ENCODE measurements at regions not wholly inside any gene's neighbourhood (a gene's known extent, or its start where the extent isn't known, plus 50 kb on each side); places are given as distances from the start of the nearest gene placed in this dataset.

- H3K27me3 Mint-ChIP-seq, result peaks cover 5% of the 10 kb centered on the region
- no peak overlapping the region for H3K27ac Mint-ChIP-seq
- no peaks in the 10 kb centered on the region for H3K4me1 Mint-ChIP-seq
- DNase-seq (no peak), ATAC-seq (no peak)
- H3K4me3 Mint-ChIP-seq, result no peak overlapping the region
- no peaks in the 10 kb centered on the region for H3K36me3 Mint-ChIP-seq (ENCODE audit: low read depth)
- peaks cover 4% of the 10 kb centered on the region for H3K9me3 Mint-ChIP-seq
Observed at GRCh38 chr15:70190965-70191364, 93.2 kb upstream of the TLE3 start.

- Mint-ChIP-seq H3K36me3 (ENCODE audit: low read depth) (no peaks in the 10 kb centered on the region), H3K9me3 (peaks cover 4% of the 10 kb centered on the region), H3K27me3 (peaks cover 5% of the 10 kb centered on the region), H3K27ac (no peak overlapping the region), H3K4me3 (no peak overlapping the region), H3K4me1 (no peaks in the 10 kb centered on the region)
- ATAC-seq (no peak), DNase-seq (no peak)
Observed at GRCh38 chr15:70189826-70190695, 92.3 kb upstream of the TLE3 start.

GRCh38 chr15:70188286-70188685 is 90.6 kb upstream of the TLE3 start:
- H3K9me3 Mint-ChIP-seq, result peaks cover 4% of the 10 kb centered on the region
- peaks cover 2% of the 10 kb centered on the region for H3K27me3 Mint-ChIP-seq
- ATAC-seq, result no peak
- H3K4me3 Mint-ChIP-seq, result no peak overlapping the region
- H3K4me1 Mint-ChIP-seq, result no peaks in the 10 kb centered on the region
- no peaks in the 10 kb centered on the region for H3K36me3 Mint-ChIP-seq (ENCODE audit: low read depth)
- no peak overlapping the region for H3K27ac Mint-ChIP-seq
- no peak for DNase-seq

GRCh38 chr15:70187331-70187730 is 89.6 kb upstream of the TLE3 start:
- no peak overlapping the region for H3K4me3 Mint-ChIP-seq
- ATAC-seq, result no peak

GRCh38 chr15:70186152-70186551 is 88.4 kb upstream of the TLE3 start:
- no peaks in the 10 kb centered on the region for H3K4me1 Mint-ChIP-seq
- DNase-seq (no peak), ATAC-seq (no peak)
- no peaks in the 10 kb centered on the region for H3K9me3 Mint-ChIP-seq
- no peaks in the 10 kb centered on the region for H3K36me3 Mint-ChIP-seq (ENCODE audit: low read depth)
- H3K27me3 Mint-ChIP-seq, result peaks cover 4% of the 10 kb centered on the region
- no peak overlapping the region for H3K27ac Mint-ChIP-seq
- no peak overlapping the region for H3K4me3 Mint-ChIP-seq

More at GRCh38 chr15:70187331-70187730, 89.6 kb upstream of the TLE3 start:
- DNase-seq, result no peak
- Mint-ChIP-seq H3K36me3 (ENCODE audit: low read depth) (no peaks in the 10 kb centered on the region), H3K4me1 (no peaks in the 10 kb centered on the region), H3K27me3 (peaks cover 4% of the 10 kb centered on the region), H3K9me3 (peaks cover 4% of the 10 kb centered on the region), H3K27ac (no peak overlapping the region)

GRCh38 chr15:70185251-70185711 is 87.6 kb upstream of the TLE3 start:
- DNase-seq, result no peak
- Mint-ChIP-seq H3K27ac (no peak overlapping the region), H3K4me3 (no peak overlapping the region), H3K27me3 (peaks cover 5% of the 10 kb centered on the region), H3K4me1 (no peaks in the 10 kb centered on the region), H3K36me3 (ENCODE audit: low read depth) (no peaks in the 10 kb centered on the region), H3K9me3 (no peaks in the 10 kb centered on the region)
- no peak for ATAC-seq

GRCh38 chr15:70182858-70183695 is 85.4 kb upstream of the TLE3 start:
- no peak for ATAC-seq
- Mint-ChIP-seq H3K27me3 (peaks cover 11% of the 10 kb centered on the region), H3K9me3 (no peaks in the 10 kb centered on the region), H3K27ac (no peak overlapping the region), H3K4me3 (no peak overlapping the region), H3K36me3 (ENCODE audit: low read depth) (no peaks in the 10 kb centered on the region), H3K4me1 (no peaks in the 10 kb centered on the region)
- no peak for DNase-seq

GRCh38 chr15:70181626-70182255 is 84.0 kb upstream of the TLE3 start:
- no peak for ATAC-seq
- Mint-ChIP-seq H3K4me3 (no peak overlapping the region), H3K4me1 (no peaks in the 10 kb centered on the region), H3K27ac (no peak overlapping the region), H3K9me3 (no peaks in the 10 kb centered on the region), H3K36me3 (ENCODE audit: low read depth) (no peaks in the 10 kb centered on the region), H3K27me3 (peaks cover 11% of the 10 kb centered on the region)
- no peak for DNase-seq

GRCh38 chr15:70180186-70180875 is 82.6 kb upstream of the TLE3 start:
- Mint-ChIP-seq H3K27ac (no peak overlapping the region), H3K9me3 (no peaks in the 10 kb centered on the region), H3K4me3 (no peak overlapping the region), H3K36me3 (ENCODE audit: low read depth) (no peaks in the 10 kb centered on the region), H3K27me3 (peaks cover 11% of the 10 kb centered on the region), H3K4me1 (no peaks in the 10 kb centered on the region)
- ATAC-seq (no peak), DNase-seq (no peak)

GRCh38 chr15:70179309-70179892 is 81.7 kb upstream of the TLE3 start:
- Mint-ChIP-seq H3K4me1 (no peaks in the 10 kb centered on the region), H3K27ac (no peak overlapping the region), H3K36me3 (ENCODE audit: low read depth) (no peaks in the 10 kb centered on the region), H3K9me3 (no peaks in the 10 kb centered on the region), H3K4me3 (no peak overlapping the region), H3K27me3 (peaks cover 11% of the 10 kb centered on the region)
- DNase-seq (no peak), ATAC-seq (no peak)

- Mint-ChIP-seq H3K4me3 (no peak overlapping the region), H3K27ac (no peak overlapping the region), H3K4me1 (no peaks in the 10 kb centered on the region), H3K36me3 (ENCODE audit: low read depth) (no peaks in the 10 kb centered on the region), H3K27me3 (peaks cover 11% of the 10 kb centered on the region), H3K9me3 (no peaks in the 10 kb centered on the region)
- DNase-seq, result no peak
- no peak for ATAC-seq
Observed at GRCh38 chr15:70178335-70179084, 80.8 kb upstream of the TLE3 start.

GRCh38 chr15:70172566-70173225 is 75.0 kb upstream of the TLE3 start:
- Mint-ChIP-seq H3K4me1 (no peaks in the 10 kb centered on the region), H3K4me3 (no peak overlapping the region), H3K27ac (no peak overlapping the region), H3K27me3 (no peaks in the 10 kb centered on the region), H3K9me3 (no peaks in the 10 kb centered on the region), H3K36me3 (ENCODE audit: low read depth) (no peaks in the 10 kb centered on the region)
- no peak for ATAC-seq
- no peak for DNase-seq

GRCh38 chr15:70172124-70172523 is 74.4 kb upstream of the TLE3 start:
- no peaks in the 10 kb centered on the region for H3K4me1 Mint-ChIP-seq
- H3K4me3 Mint-ChIP-seq, result no peak overlapping the region
- no peaks in the 10 kb centered on the region for H3K36me3 Mint-ChIP-seq (ENCODE audit: low read depth)
- DNase-seq (no peak), ATAC-seq (no peak)
- no peak overlapping the region for H3K27ac Mint-ChIP-seq
- H3K9me3 Mint-ChIP-seq, result no peaks in the 10 kb centered on the region
- H3K27me3 Mint-ChIP-seq, result no peaks in the 10 kb centered on the region

Data from activated naive CD8-positive, alpha-beta T cell treated with anti-CD3 and anti-CD28 coated beads, Interleukin-2, amount 50 U/mL, for 24 hours (primary cell).